ENCODE measurements at regions not wholly inside any gene's neighbourhood (a gene's known extent, or its start where the extent isn't known, plus 50 kb on each side); places are given as distances from the start of the nearest gene placed in this dataset.
"Not testable (repeated sequence)": the region's sequence is repeated elsewhere in the genome, so short reads cannot be mapped to it uniquely, and the experiment has no call there.

DNA sequence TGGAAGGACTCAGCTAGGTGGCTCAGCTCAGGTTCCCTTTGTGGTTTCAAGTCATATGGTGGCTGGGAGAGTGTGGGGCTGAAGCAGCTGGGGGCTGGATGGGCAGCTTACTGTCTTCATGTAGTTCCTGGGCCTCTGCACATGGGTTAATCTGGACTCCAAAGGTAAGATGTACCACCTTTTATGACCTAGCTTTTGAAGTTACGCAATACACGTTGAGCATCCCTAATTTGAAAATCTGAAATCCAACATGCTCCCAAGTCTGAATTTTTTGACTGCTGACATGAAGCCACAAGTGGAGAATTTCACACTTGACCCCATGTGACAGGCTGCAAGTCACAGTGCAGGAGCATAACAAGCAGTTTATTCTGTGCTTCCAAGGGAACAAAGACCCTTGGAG is 173.7 kb downstream of the KBTBD8 start:
- ChIA-PET POLR2A (no interaction called here), CTCF (interaction anchor here (1.1 kb wide), 1 partner anchor 9 kb away, joined by 3 read pairs; no protein-coding TSS in a partner anchor)
- TF ChIP-seq, protein P1, sequence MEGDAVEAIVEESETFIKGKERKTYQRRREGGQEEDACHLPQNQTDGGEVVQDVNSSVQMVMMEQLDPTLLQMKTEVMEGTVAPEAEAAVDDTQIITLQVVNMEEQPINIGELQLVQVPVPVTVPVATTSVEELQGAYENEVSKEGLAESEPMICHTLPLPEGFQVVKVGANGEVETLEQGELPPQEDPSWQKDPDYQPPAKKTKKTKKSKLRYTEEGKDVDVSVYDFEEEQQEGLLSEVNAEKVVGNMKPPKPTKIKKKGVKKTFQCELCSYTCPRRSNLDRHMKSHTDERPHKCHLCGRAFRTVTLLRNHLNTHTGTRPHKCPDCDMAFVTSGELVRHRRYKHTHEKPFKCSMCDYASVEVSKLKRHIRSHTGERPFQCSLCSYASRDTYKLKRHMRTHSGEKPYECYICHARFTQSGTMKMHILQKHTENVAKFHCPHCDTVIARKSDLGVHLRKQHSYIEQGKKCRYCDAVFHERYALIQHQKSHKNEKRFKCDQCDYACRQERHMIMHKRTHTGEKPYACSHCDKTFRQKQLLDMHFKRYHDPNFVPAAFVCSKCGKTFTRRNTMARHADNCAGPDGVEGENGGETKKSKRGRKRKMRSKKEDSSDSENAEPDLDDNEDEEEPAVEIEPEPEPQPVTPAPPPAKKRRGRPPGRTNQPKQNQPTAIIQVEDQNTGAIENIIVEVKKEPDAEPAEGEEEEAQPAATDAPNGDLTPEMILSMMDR (IDR thresholded peaks at IDR 0.05; ENCODE audit: control extremely low read depth, extremely low read depth, low read depth, missing control alignments): no peak

DNA sequence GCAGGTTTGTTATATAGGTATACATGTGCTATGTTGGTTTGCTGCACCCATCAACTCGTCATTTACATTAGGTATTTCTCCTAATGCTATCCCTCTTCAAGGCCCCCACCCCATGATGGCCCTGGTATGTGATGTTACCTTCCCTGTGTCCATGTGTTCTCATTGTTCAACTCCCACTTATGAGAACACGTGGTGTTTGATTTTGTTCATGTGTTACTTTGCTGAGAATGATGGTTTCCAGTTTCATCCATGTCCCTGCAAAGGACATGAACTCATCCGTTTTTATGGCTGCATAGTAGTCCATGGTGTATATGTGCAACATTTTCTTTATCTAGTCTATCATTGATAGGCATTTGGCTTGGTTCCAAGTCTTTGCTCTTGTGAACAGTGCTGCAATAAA is 175.0 kb downstream of the KBTBD8 start:
- POLR2A ChIA-PET; DNase-seq (ENCODE audit: extremely low spot score); CTCF ChIA-PET: not testable (repeated sequence)

More for the DNA sequence above, 173.7 kb downstream of the KBTBD8 start:
- DNase-seq (ENCODE audit: extremely low spot score): no peak

GRCh38 chr3:67176396-67176795 is 178.3 kb downstream of the KBTBD8 start:
- DNase-seq (ENCODE audit: extremely low spot score): no peak
- CTCF ChIA-PET: no interaction called here
- POLR2A ChIA-PET: no interaction called here
- TF ChIP-seq, protein P1 (IDR thresholded peaks at IDR 0.05; ENCODE audit: control extremely low read depth, extremely low read depth, low read depth, missing control alignments): no peak

- TF ChIP-seq, protein P1 (IDR thresholded peaks at IDR 0.05; ENCODE audit: control extremely low read depth, extremely low read depth, low read depth, missing control alignments): no peak
- DNase-seq (ENCODE audit: extremely low spot score): no peak
- CTCF ChIA-PET: no interaction called here
- POLR2A ChIA-PET: no interaction called here
These were observed 194.4 kb downstream of the KBTBD8 start for GRCh38 chr3:67192466-67192865.

GRCh38 chr3:67196677-67197076 is 198.6 kb downstream of the KBTBD8 start:
- CTCF ChIA-PET: no interaction called here
- DNase-seq (ENCODE audit: extremely low spot score): no peak
- TF ChIP-seq, protein P1 (IDR thresholded peaks at IDR 0.05; ENCODE audit: control extremely low read depth, extremely low read depth, low read depth, missing control alignments): no peak
- POLR2A ChIA-PET: no interaction called here

DNA sequence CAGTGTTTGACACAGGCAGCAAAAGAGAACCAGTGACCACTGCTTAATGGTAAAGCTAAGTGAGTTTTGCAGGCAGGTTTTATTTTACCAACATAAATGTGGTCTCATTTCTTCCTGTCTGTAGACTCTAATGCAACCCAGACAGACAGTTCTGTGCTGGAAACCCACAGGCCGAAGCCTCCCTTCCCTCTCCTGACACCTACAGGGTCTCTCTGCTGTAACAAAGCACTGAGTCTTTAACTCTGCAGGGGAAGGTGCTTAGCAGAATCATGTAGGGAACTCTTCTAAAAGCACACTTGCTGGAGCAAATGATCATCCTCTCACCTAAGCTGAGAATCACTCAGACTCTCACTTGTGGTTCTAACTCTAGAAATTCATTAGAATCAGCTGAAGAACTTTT is 200.3 kb downstream of the KBTBD8 start:
- DNase-seq (ENCODE audit: extremely low spot score): no peak
- POLR2A ChIA-PET: no interaction called here
- CTCF ChIA-PET: interaction anchor here (0.9 to 1.5 kb wide), 5 partner anchors 10 to 186 kb away, joined by 3 read pairs; no protein-coding TSS in a partner anchor

GRCh38 chr3:67200618-67201017 is 202.5 kb downstream of the KBTBD8 start:
- no peak for DNase-seq (ENCODE audit: extremely low spot score)
- CTCF ChIA-PET: no interaction called here
- TF ChIP-seq, protein P1 (IDR thresholded peaks at IDR 0.05; ENCODE audit: control extremely low read depth, extremely low read depth, low read depth, missing control alignments): no peak
- POLR2A ChIA-PET: no interaction called here

More for the DNA sequence above, 200.3 kb downstream of the KBTBD8 start:
- TF ChIP-seq, protein P1 (IDR thresholded peaks at IDR 0.05; ENCODE audit: control extremely low read depth, extremely low read depth, low read depth, missing control alignments): no peak

Data from GM10248 (cell line).